CD14-positive monocyte (primary cell): ENCODE measurements at regions not wholly inside any gene's neighbourhood (a gene's known extent, or its start where the extent isn't known, plus 50 kb on each side); places are given as distances from the start of the nearest gene placed in this dataset.

ENCODE experiments used
- DNase-seq, 3 donors: peaks; one replicate each; pipeline ENCODE4 v3.0.0-alpha.2; 2011 to 2022
- H2AFZ ChIP-seq: 2 replicates; pipeline ENCODE4 v1.6.0; 2012; ENCODE audit warnings: mild to moderate bottlenecking, low read depth, low read length, inconsistent platforms; ENCODE audit not compliant: insufficient read depth, poor library complexity, severe bottlenecking
- H3K27ac ChIP-seq, 2 donors: 1 replicate in 1 of 2; 2 replicates in 1 of 2; pipeline ENCODE4 v1.5.1; 2012 to 2013; ENCODE audit warnings: low read length in 2 of 2, control low read depth in 1 of 2, inconsistent platforms in 1 of 2, low read depth in 1 of 2, mild to moderate bottlenecking in 1 of 2
- H3K27me3 ChIP-seq, 2 donors: one replicate each; pipeline versions ENCODE4 v1.6.0 to v1.6.1; 2011 to 2013; ENCODE audit warnings: low read length in 2 of 2; ENCODE audit not compliant: control insufficient read depth in 2 of 2, insufficient read depth in 2 of 2
- H3K36me3 ChIP-seq, 2 donors: replicated peaks in 1 of 2; 1 replicate in 1 of 2; 2 replicates in 1 of 2; pipeline versions ENCODE4 v1.5.1 to v1.6.1; 2012 to 2013; ENCODE audit warnings: low read length in 2 of 2, control low read depth in 1 of 2, inconsistent platforms in 1 of 2, mild to moderate bottlenecking in 1 of 2; ENCODE audit not compliant: insufficient read depth in 2 of 2, control insufficient read depth in 1 of 2
- H3K4me1 ChIP-seq, 2 donors: 1 replicate in 1 of 2; 2 replicates in 1 of 2; pipeline versions ENCODE4 v1.5.1 to v1.6.1; 2012 to 2013; ENCODE audit warnings: low read length in 2 of 2, control low read depth in 1 of 2, inconsistent platforms in 1 of 2, mild to moderate bottlenecking in 1 of 2, moderate library complexity in 1 of 2; ENCODE audit not compliant: insufficient read depth in 2 of 2, control insufficient read depth in 1 of 2
- H3K4me2 ChIP-seq: replicated peaks from 2 replicates; pipeline ENCODE3; 2012; ENCODE audit warnings: low read length, moderate library complexity, mild to moderate bottlenecking; ENCODE audit not compliant: poor library complexity, severe bottlenecking; ENCODE audit errors: extremely low read depth
- H3K4me3 ChIP-seq, 3 experiments: fragments of 200-600 bp in 1 of 3; sonication (generic) in 1 of 3; replicated peaks in 1 of 3; 1 replicate in 2 of 3; 2 replicates in 1 of 3; pipeline ENCODE4 v1.5.1; 2011 to 2013; ENCODE audit warnings: low read length in 3 of 3, mild to moderate bottlenecking in 3 of 3, control low read depth in 2 of 3, low read depth in 2 of 3, inconsistent platforms in 1 of 3, moderate library complexity in 1 of 3
- H3K79me2 ChIP-seq: 2 replicates; pipeline ENCODE4 v1.6.0; 2012; ENCODE audit warnings: mild to moderate bottlenecking, control low read depth, inconsistent platforms, low read length, moderate library complexity; ENCODE audit not compliant: insufficient read depth
- H3K9ac ChIP-seq: 2 replicates; pipeline ENCODE4 v1.6.0; 2017; ENCODE audit warnings: low read length, mild to moderate bottlenecking; ENCODE audit not compliant: insufficient read depth, poor library complexity, severe bottlenecking
- H3K9me3 ChIP-seq, 2 donors: replicated peaks in 1 of 2; 1 replicate in 1 of 2; 2 replicates in 1 of 2; pipeline versions ENCODE4 v1.5.1 to v1.6.1; 2012 to 2013; ENCODE audit warnings: low read length in 2 of 2, control low read depth in 1 of 2; ENCODE audit not compliant: control insufficient read depth in 1 of 2, insufficient read depth in 1 of 2
- H4K20me1 ChIP-seq: 2 replicates; pipeline ENCODE4 v1.6.0; 2012; ENCODE audit warnings: mild to moderate bottlenecking, low read length, control low read depth, moderate library complexity; ENCODE audit not compliant: insufficient read depth
- H3K27ac Mint-ChIP-seq, 7 donors: one replicate each; pipeline ENCODE4 v1.8.0; 2020; ENCODE audit warnings: mild to moderate bottlenecking in 7 of 7, mixed read lengths in 7 of 7, moderate library complexity in 6 of 7, inconsistent platforms in 2 of 7
- H3K27me3 Mint-ChIP-seq, 3 donors: one replicate each; pipeline ENCODE4 v1.8.0; 2021 to 2022; ENCODE audit warnings: low read depth in 3 of 3, mild to moderate bottlenecking in 3 of 3, mixed read lengths in 3 of 3, moderate library complexity in 3 of 3, inconsistent platforms in 1 of 3
- H3K36me3 Mint-ChIP-seq, 2 donors: one replicate each; pipeline ENCODE4 v1.8.0; 2020; ENCODE audit warnings: mixed read lengths in 2 of 2, inconsistent platforms in 1 of 2, mild to moderate bottlenecking in 1 of 2
- H3K4me1 Mint-ChIP-seq: one replicate; pipeline ENCODE4 v1.8.0; 2020; ENCODE audit warnings: mild to moderate bottlenecking, mixed read lengths
- H3K4me3 Mint-ChIP-seq, 2 donors: one replicate each; pipeline ENCODE4 v1.8.0; 2020; ENCODE audit warnings: mild to moderate bottlenecking in 2 of 2, mixed read lengths in 2 of 2, moderate library complexity in 1 of 2
- H3K9me3 Mint-ChIP-seq, 7 donors: one replicate each; pipeline ENCODE4 v1.8.0; 2020 to 2022; ENCODE audit warnings: mixed read lengths in 7 of 7, mild to moderate bottlenecking in 6 of 7, moderate library complexity in 6 of 7, inconsistent platforms in 2 of 7
- WGBS: methylation state at CpG from one replicate; pipeline ENCODE4 v1.1.5; 2013; ENCODE audit warnings: missing lambda C conversion rate; ENCODE audit not compliant: insufficient coverage; 5-methylcytosine and 5-hydroxymethylcytosine counted together
- intact Hi-C, 2 donors: fragments of 100-400 bp; cut with micrococcal nuclease; formaldehyde crosslinking; loops; one replicate each; pipeline versions ENCODE4 v1.15.0 to v1.15.1; 2023
- TF ChIP-seq, protein P1 (sequence below): fragments of 200-600 bp; IDR thresholded peaks from one replicate; pipeline ENCODE4 v1.8.0; 2022; ENCODE audit warnings: antibody characterized with exemption, mild to moderate bottlenecking

GRCh38 chr3:106819440-106819839 lies 557.8 kb upstream of the CCDC54 start:
- Histone ChIP-seq H2AFZ (no peak overlapping the region), H3K27ac (no peak overlapping the region), H4K20me1 (no peaks in the 10 kb centered on the region), H3K4me2 (no peak overlapping the region), H3K36me3 (no peaks in the 10 kb centered on the region), H3K9me3 (peaks cover 11 to 16% of the 10 kb centered on the region in 2 donors), H3K4me3 (no peak overlapping the region), H3K9ac (no peak overlapping the region), H3K4me1 (no peaks in the 10 kb centered on the region), H3K79me2 (no peaks in the 10 kb centered on the region), H3K27me3 (no peaks in the 10 kb centered on the region)
- Mint-ChIP-seq H3K27me3 (peaks cover 0 to 2% (median 1%) of the 10 kb centered on the region in 3 donors), H3K36me3 (no peaks in the 10 kb centered on the region), H3K4me3 (no peak overlapping the region), H3K4me1 (no peaks in the 10 kb centered on the region), H3K9me3 (peaks cover 0 to 12% (median 3%) of the 10 kb centered on the region in 7 donors), H3K27ac (no peak overlapping the region)
- TF ChIP-seq, protein P1, sequence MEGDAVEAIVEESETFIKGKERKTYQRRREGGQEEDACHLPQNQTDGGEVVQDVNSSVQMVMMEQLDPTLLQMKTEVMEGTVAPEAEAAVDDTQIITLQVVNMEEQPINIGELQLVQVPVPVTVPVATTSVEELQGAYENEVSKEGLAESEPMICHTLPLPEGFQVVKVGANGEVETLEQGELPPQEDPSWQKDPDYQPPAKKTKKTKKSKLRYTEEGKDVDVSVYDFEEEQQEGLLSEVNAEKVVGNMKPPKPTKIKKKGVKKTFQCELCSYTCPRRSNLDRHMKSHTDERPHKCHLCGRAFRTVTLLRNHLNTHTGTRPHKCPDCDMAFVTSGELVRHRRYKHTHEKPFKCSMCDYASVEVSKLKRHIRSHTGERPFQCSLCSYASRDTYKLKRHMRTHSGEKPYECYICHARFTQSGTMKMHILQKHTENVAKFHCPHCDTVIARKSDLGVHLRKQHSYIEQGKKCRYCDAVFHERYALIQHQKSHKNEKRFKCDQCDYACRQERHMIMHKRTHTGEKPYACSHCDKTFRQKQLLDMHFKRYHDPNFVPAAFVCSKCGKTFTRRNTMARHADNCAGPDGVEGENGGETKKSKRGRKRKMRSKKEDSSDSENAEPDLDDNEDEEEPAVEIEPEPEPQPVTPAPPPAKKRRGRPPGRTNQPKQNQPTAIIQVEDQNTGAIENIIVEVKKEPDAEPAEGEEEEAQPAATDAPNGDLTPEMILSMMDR: no peak
- DNase-seq: no peak
- intact Hi-C loops: no loop called here
- no CpG with 5 or more reads among the region's 1 CpG for WGBS

- Histone ChIP-seq H3K79me2 (no peaks in the 10 kb centered on the region), H3K4me1 (no peaks in the 10 kb centered on the region), H3K36me3 (no peaks in the 10 kb centered on the region), H3K9me3 (peaks cover 11 to 16% of the 10 kb centered on the region in 2 donors), H3K27ac (no peak overlapping the region), H3K4me2 (no peak overlapping the region), H3K27me3 (no peaks in the 10 kb centered on the region), H3K9ac (no peak overlapping the region), H3K4me3 (no peak overlapping the region), H2AFZ (no peak overlapping the region), H4K20me1 (no peaks in the 10 kb centered on the region)
- H3K27me3 Mint-ChIP-seq: peaks cover 0 to 2% (median 1%) of the 10 kb centered on the region in 3 donors
- no peaks in the 10 kb centered on the region for H3K4me1 Mint-ChIP-seq
- H3K27ac Mint-ChIP-seq: no peak overlapping the region
- no peaks in the 10 kb centered on the region for H3K36me3 Mint-ChIP-seq
- TF ChIP-seq, protein P1: no peak
- 95% methylated on average over 19 of the region's 19 CpGs for WGBS
- intact Hi-C loops: no loop called here
- H3K4me3 Mint-ChIP-seq: no peak overlapping the region
- peaks cover 0 to 12% (median 3%) of the 10 kb centered on the region in 7 donors for H3K9me3 Mint-ChIP-seq
- no peak for DNase-seq
These were observed 556.4 kb upstream of the CCDC54 start for GRCh38 chr3:106820726-106821362.
